HL-60/S4 treated with phorbol 12-myristate 13-acetate at 8.2 ng/mL for 4 days and 3 days (cell line): ENCODE measurements at regions not wholly inside any gene's neighbourhood (a gene's known extent, or its start where the extent isn't known, plus 50 kb on each side); places are given as distances from the start of the nearest gene placed in this dataset.

Experiments
- in situ Hi-C: fragments of 300-500 bp; cut with MboI; formaldehyde crosslinking; loops from 2 replicates; pipeline ENCODE4 v1.15.0; 2022; ENCODE audit warnings: low sequenced_read_pairs

DNA sequence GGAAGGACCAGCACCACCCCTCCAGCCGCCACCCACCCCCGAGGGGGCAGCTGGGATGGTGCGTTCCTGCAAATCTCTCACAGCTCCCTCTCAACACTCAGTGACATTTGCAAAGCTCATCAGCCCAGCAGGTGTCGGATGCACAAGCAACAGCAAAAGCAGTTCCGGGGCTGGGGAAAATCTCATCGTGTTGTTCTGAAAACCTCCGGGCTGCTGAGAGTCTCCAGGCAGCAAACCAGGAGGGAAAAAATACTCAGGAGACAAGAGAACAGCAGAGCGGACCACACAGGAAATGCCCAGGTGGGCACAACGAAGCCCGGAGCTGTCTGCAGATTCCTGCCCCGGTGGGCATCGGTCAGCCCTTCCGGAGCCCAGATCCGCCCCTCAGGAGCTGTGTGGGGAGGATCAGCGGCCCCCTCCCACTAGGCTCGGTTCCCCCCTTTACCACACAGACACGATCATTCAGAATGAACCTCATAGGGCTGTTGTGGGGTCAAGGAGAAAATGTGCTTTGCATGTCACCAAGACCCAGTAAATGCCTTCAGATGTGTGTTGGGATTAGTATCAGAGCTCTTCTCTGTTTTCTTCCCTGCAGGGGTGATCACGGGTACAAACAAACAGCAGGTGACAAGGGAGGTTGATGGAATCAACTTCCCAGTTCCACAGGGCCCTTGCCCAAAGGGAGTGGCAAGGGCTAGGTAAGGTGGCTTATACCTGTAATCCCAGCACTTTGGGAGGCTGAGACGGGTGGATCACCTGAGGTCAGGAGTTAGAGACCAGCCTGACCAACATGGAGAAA, 127.0 kb upstream of the TIAM1 start:
- in situ Hi-C loops: no loop called here

DNA sequence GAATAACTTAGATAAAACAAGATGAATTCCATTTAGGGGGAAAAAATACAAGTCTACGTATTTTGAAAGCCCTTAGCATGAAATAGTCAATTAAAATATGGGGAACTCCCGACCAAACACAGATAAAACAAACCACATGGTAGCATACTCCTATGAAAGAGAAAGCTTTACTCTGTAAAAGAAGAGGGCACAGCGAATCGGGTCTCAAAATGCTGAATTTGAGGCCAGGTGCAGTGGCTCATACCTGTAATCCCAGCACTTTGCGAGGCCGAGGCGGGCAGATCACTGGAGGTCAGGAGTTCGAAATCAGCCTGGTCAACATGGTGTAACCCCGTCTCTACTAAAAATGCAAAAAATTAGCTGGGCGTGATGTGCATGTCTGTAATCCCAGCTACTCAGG, 116.9 kb upstream of the TIAM1 start:
- in situ Hi-C loops: no loop called here

DNA sequence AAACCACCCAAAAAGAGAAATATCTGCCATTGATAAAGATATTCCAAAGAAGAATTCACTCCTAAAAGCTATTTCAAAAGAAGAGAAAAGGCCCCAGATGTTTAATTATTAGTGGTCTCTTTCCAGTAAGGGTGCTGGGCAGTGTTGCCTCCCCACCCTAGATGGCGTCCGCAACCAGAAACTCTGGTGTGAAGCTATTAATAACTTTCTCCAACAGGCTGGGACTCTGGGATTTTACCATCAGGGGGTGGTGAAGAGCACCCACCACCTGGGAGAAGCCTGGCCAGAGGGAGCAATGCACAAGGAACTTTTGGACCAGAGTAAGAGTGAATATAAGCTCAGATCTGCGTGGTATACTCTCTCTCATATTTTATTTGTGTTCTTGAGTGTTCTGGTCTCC, 115.4 kb upstream of the TIAM1 start:
- in situ Hi-C loops: no loop called here

DNA sequence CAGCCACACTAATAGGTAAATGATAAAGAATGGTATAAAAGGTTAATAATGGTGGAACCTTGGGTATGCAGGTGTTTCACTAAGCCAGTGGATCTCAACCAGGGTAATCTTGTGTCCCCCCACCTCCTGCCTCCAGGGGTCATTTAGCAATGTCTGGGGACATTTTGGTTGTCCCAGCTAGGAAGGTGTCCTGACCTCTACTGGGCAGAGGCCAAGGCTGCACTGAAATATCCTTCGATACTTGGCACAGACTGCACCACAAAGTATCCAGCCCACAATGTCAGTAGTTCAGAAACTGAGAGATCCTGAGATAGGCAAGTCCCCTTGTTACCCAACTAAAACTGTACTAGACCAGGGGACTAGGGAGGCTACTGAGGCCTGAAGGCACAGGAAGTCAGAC, 113.6 kb upstream of the TIAM1 start:
- in situ Hi-C loops: no loop called here

DNA sequence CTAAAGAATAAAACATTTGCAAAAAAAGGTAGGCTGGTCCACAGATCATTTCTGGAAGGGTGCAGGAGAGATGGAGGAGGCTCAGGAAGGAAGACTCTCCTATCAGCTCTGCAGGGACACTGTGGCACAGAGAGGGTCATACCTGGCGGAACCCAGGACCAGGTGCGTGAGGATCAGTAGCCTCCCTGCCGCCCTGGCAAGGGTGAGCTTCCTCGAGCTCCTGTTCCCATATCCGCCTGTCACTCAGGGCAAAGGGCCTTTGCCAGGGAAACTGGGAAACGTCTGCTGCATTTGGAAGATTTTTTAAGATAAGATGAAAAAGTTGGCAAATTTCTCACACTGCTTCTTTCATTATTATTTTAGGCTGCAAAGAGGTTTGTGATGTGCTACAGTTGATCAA, 112.1 kb upstream of the TIAM1 start:
- in situ Hi-C loops: no loop called here

DNA sequence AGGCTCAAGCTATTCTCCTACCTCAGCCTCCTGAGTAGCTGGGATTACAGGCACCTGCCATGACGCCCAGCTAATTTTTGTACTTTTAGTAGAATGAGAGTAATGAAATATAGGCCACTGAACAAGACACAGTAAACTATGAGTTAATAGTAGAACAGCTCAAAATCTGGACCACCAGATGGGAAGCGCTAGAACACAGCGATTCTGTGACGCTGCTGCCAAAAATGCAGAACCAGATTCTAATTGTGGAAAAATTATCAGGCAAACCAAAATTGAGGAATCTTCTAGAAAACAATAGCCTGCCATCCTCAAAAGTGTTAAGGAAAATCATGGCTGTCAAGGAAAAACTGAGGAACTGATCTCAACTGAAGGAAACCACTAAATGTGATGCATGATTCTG, 111.4 kb upstream of the TIAM1 start:
- in situ Hi-C loops: no loop called here

DNA sequence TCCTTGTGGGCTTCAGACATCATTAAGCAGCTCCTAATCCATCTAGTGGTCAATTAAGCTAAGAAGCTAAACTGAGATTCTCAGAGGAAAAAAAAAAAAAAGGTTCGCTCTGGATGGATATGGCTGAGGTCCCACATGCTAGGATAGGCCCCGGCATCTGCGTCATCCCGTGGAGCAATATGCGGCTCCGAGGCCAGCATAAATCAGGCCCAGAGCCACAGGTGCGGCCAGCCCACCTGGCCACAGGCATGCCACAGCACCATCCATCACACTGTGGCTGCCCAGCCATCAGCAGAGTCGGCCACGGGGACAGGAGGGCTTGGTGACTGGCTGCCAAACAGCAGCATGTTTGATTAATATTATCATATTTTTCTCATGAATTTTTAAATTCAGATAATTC, 106.9 kb upstream of the TIAM1 start:
- in situ Hi-C loops: no loop called here

DNA sequence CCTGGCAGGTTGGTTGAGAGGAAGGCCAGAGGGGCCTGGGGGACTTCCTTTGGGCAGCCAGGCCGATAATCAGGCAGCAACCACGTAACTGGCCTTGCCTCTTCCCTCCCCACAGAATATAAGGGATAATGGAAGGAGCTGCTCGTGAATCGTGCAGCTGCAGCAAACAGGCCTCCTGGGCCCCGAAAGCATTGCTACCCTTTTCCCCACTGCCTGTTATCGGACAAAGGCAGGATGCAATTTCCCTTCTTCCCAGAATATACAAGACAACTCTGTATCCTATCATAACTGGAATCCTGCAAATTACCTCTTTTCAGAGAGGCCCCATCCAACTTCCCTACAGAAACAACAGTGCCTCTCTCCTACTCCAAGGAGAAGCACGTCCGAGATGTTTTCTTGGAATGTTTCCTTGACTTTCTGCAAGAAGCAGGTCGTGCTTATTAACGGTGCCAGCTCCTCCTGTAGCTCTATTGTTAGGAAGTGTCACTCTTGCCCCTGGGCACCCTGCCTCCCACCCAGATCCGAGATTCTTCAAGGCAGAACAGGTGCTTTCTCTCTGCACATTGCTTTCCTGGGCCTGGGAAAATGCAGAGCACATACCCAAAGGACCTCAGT, 106.0 kb upstream of the TIAM1 start:
- in situ Hi-C loops: no loop called here

DNA sequence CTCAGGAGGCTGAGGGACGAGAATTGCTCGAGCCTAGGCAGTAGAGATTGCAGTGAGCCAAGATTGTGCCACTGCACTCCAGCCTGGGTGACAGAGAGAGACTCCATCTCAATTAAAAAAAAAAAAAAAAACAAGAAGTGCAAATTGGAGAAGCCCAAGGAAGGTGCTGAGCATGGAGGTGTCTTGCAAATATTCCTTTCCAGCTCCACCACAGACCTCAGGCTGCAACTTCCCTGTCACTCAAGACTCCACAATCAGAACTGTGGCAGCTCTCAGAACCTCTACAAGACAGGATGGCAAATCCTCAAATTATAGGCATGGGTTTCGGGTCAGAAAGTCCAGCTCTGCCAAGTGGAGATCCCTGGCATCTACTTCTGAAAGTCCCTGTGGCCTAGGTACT, 104.4 kb upstream of the TIAM1 start:
- in situ Hi-C loops: no loop called here

DNA sequence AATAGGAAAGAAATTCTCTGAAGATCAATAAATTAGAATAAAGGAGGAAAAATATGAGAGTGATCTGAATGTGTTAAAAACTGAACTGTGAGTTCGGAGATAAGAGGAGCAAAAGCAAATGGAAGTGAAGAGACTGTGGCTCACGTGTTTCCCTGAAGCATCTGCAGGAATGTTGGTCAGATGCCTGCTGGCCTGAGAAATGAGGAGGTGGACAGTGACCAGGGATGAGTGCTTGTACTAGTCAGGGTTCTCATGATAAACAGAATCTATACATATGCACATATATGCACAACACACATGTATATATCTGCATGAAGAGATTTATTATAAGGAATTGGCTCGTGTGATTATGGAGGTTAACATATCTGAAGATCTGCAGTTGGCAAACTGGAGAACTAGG, 103.4 kb upstream of the TIAM1 start:
- in situ Hi-C loops: no loop called here

DNA sequence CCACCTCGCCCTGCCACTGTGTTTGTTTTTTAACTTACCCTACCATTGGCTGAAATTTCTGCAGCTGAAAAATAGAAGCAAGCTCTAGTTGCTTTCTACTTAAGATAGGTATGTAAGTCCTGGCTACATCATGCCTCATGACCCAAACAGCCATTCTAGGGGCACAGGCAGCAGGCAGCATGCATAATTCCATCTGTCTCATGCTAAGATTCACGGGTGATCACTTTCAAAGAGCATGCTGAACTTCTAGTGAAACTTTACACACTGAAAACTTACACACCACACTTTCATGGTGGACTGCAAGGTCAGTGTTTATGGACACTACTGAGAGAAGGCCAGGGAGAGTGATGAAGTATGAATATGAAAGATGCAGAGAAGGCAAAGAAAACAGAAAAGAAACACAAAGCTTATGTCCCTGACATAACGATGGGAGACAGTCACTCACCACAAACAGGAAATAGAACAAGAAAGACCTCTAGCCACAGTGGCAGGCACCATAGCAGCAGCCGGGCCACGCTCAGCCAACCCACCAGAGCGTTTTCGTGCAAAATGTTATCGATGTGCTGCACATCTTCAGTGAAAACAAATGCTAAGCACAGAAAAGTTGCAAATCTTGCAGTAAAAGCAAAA, 102.3 kb upstream of the TIAM1 start:
- in situ Hi-C loops: no loop called here

DNA sequence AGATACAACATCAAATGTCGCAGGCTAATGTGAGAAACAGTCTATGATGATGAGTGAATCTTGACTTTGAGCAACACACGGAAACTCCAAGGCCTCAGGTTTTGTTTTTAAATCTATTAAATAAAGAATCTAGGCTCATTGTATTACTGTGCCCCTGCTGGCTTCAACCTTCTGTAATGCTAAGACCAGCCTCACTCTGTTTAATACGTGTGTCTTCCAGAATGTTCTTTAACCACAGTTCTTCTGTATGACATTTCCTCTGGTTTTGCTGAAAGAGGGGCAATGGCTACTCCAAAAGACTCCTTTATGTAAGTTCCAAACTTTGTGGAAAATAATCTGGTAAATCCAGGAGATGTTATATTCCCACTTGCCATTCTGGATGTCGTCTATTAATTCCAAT, 101.1 kb upstream of the TIAM1 start:
- in situ Hi-C loops: no loop called here

DNA sequence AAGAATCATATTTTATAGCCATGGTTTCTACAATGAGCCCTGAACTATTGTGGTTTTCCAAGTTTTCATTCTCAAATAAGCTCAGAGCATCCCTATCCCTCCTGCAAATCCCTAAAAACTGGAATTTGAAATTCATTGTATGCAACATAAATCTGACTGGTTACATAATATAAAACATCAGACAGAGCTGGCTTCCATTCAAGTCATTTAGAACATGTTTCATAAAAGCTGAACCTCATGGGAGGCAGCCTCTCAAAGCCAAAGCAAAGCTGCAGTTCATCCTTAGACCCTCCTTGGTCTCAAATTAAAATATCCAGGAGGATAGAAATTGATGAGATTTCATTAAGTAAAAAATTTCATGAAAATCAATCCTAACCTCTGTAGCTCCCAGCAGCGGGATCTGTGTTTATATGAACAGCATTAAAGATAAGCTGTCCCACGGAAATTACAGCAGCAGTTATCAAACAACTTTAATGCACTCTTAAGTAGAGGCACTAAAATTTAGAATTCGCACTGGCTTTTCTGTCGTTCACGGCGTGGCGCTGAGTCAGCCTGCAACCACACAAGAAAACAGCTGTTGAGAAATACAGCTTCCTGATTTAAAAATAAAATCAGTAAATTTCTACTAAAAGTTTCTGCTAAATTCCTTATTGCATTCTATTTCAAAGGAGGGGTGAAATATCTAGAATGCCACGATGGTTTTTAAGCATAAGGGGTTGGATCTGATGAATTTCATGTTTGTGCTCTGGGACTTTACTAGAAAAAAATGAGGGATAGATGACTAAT, 99.9 kb upstream of the TIAM1 start:
- in situ Hi-C loops: no loop called here

DNA sequence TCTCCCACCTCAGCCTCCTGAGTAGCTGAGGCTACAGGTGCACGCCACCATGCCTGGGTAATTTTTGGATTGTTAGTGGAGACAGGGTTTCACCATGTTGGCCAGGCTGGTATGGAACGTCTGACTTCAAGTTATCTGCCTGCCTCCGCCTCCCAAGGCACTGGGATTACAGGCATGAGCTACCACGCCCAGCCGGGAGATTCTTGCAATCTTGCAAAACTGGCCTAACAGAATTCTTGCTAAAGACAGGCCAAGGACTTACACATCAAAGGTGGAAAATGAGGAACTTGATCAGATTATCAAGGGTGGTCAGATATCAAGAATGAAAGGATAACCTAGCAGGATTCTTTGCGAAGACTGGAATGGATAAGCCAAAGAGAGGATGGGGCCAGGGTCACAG, 98.3 kb upstream of the TIAM1 start:
- in situ Hi-C loops: no loop called here

DNA sequence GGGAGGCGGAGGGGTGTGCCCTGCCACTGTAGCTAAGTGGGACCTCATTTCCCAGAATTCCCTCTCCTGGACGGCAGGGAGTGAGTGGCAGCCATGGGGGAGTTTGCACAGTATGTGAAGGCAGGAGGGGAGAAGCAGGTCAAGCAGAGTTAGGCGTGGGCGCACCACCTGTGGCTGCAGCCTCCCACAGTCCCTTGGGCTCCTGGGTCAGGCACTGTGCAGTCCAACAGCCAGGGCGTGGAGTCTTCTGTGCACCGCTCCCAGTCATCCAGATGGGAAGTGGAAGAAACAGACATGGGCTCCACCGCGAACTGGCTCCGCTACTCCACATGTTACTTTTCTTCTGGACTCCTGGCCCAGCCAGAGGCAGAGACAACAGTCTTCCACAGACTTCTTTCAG, 85.4 kb upstream of the TIAM1 start:
- in situ Hi-C loops: no loop called here

DNA sequence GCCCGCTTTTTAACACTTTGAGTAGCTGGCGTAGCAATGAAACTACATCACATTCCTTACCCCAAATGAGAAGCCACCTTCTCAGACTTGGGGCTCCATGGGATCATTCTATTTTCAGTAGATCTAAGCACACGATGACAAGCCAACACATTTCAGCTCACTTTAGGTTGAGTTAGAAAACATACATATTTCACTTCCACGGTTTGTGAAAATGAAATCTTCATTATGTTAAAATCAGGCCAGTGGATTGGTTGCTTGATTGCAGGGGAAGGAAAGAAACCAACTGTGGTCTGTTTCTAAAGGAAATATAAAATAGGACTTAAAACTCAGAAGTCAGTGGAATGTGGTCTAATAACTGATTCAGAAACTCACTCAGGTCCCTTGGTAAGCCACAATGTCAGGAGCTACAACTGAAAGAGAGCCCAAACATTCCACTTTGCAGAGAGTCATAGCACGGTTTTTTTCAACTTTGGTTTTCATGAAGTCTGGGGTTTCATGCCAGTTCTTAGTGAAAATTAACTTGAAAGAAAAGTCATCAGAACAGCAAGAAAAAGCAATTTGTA, 82.3 kb upstream of the TIAM1 start:
- in situ Hi-C loops: no loop called here

DNA sequence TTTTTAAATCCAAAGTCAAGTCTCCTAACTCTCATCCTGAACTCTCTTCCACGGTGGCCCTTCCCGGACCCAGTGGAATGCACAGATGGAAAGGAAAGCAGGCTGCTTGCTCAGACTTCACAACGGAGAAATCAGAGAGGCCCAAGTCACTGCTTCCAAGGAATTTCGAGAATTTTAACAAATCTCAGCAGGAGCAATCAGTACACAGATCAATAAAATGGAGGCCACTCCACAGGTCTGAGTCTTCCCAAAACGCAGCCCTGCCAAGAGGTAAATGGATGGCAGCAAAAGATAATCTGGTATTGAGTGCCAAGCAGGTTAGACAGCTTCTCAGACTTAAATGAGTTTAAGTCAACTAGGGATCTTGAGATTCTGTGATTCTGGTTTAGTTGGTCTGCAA, 81.1 kb upstream of the TIAM1 start:
- in situ Hi-C loops: no loop called here

DNA sequence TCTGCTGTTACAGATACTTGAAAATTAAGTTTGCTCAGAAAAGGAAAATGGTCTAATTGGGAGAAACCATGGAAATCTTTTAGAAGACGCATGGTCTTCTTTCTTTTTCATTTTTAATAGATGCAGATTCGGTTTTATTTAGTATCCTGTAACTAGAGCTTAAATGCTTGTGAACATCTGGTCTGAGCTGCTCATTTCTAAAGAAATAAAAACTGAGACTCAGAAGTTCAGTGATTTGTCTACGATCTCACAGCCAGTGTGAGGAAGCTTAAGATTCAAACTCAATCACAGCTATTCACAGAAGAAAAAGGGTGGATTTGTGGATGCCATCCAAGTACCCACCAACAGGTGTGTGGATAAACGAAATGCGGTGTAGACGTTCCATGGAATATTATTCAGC, 80.0 kb upstream of the TIAM1 start:
- in situ Hi-C loops: no loop called here

DNA sequence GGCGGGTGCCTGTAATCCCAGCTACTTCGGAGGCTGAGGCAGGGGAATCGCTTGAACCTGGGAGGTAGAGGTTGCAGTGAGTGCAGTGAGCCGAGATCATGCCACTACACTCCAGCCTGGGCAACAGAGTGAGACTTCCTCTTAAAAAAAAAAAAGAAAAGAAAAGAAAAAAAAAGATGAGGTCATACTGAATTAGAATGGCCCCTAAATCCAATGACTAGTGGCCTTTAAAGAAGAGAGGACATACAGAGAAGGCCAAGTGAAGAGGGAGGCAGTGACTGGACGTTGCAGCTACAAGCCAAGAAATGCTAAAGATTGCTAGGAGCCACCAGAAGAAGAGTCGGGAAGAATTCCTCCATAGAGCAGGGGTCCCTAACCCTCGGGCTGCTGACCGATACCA, 76.9 kb upstream of the TIAM1 start:
- in situ Hi-C loops: no loop called here

DNA sequence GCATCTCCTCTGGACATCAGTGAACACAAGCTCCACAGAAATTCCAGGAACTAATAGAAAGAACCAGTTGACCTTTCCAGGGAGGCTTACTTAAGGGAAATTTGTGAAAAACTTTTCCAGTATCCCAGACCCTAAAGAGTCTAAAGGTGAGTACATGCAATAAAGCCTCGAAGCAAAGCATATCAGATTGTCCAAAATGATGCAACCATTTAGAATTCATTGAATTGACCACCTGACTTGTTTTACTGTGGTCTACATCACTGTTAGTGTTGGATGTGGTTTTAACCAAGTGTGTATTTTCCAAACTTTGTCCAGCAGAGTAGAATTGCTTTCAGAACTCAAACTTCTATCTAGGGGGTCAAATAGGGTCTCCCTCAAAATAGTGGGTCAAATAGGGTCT, 76.3 kb upstream of the TIAM1 start:
- in situ Hi-C loops: no loop called here

DNA sequence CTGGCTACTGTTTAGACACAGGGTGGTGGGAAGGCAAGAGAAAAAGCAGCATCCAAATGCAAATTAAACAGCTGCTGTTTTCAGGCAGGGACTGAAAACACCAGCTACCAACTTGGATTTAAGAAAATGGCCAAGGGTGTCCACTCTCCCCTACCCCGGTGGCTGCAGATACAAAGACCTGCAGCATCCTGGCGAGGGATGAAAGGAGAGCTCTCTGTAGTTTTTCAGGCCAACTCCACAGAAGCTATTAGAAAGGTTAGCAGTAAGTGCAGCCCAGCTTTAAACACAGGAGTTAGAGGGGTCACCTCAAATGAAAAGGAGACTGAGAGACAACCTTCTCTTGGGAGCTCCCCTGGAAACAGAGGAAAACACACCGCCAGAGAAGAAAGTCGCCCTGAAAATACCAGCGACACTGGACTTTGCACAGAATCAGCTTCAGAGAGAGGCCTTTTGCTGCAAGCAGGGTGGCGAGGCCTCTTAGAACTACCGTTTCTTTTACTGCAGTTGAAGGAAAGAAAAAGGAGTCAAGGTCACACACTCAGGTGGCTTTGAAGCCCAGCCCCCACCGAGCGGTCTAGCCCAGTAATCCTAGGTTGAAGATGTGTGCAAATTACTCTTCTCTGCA, 74.4 kb upstream of the TIAM1 start:
- in situ Hi-C loops: no loop called here
